ENCODE measurements at regions not wholly inside any gene's neighbourhood (a gene's known extent, or its start where the extent isn't known, plus 50 kb on each side); places are given as distances from the start of the nearest gene placed in this dataset.

- WGBS, 2 donors (ENCODE audit: low coverage in 1 of 2): 50 to 74% methylated on average over 3 to 5 of the region's 5 CpGs
- Histone ChIP-seq H3K4me1 (no peaks in the 10 kb centered on the region), H3K27ac (no peak overlapping the region), H3K9me3 (no peaks in the 10 kb centered on the region), H3K36me3 (no peaks in the 10 kb centered on the region), H3K4me3 (no peak overlapping the region), H3K27me3 (no peaks in the 10 kb centered on the region)
- intact Hi-C loops (cut with DNase I; ENCODE audit: low total_unique reads): loop anchor here (5.0 kb wide), 1 partner anchor 991 kb away; no protein-coding TSS in a partner anchor
- in situ Hi-C loops (cut with MboI; ENCODE audit: low pct_ligation_motif_present in 1 of 4, low pct_unique_long_range_greater_than_20kb in 1 of 4, low sequenced_read_pairs in 3 of 4): no loop called here
- no peak for TF ChIP-seq EP300 (IDR thresholded peaks at IDR 0.05; ENCODE audit: low read depth)
- no peak for TF ChIP-seq CTCF (IDR thresholded peaks at IDR 0.05)
- no peak for TF ChIP-seq POLR2AphosphoS5 (IDR thresholded peaks at IDR 0.05)
- no peak for DNase-seq
Measured at GRCh38 chr7:42733040-42733439, 178.8 kb downstream of the C7orf25 start.

GRCh38 chr7:42730586-42730985 lies 181.3 kb downstream of the C7orf25 start:
- no peaks in the 10 kb centered on the region for H3K9me3 ChIP-seq
- intact Hi-C loops (cut with DNase I; ENCODE audit: low total_unique reads) (loop anchor here (5.0 kb wide), 1 partner anchor 988 kb away; no protein-coding TSS in a partner anchor), in situ Hi-C loops (cut with MboI; ENCODE audit: low pct_ligation_motif_present in 1 of 4, low pct_unique_long_range_greater_than_20kb in 1 of 4, low sequenced_read_pairs in 3 of 4) (no loop called here)
- DNase-seq: no peak
- no peak overlapping the region for H3K27ac ChIP-seq
- no peaks in the 10 kb centered on the region for H3K27me3 ChIP-seq
- no peaks in the 10 kb centered on the region for H3K4me1 ChIP-seq
- no peak for TF ChIP-seq EP300 (IDR thresholded peaks at IDR 0.05; ENCODE audit: low read depth)
- TF ChIP-seq POLR2AphosphoS5 (IDR thresholded peaks at IDR 0.05): no peak
- TF ChIP-seq POLR2A (IDR thresholded peaks at IDR 0.05): no peak
- TF ChIP-seq CTCF (IDR thresholded peaks at IDR 0.05): no peak
- no peak overlapping the region for H3K4me3 ChIP-seq
- H3K36me3 ChIP-seq: no peaks in the 10 kb centered on the region
- WGBS, 2 donors (ENCODE audit: low coverage in 1 of 2): 56 to 64% methylated on average over 1 of the region's 1 CpG

- in situ Hi-C loops (cut with MboI; ENCODE audit: low pct_ligation_motif_present in 1 of 4, low pct_unique_long_range_greater_than_20kb in 1 of 4, low sequenced_read_pairs in 3 of 4): no loop called here
Measured at GRCh38 chr7:42729053-42729765, 182.7 kb downstream of the C7orf25 start.

GRCh38 chr7:42727451-42727850 lies 184.4 kb downstream of the C7orf25 start:
- Histone ChIP-seq H3K27ac (no peak overlapping the region), H3K9me3 (no peaks in the 10 kb centered on the region), H3K4me3 (no peak overlapping the region), H3K36me3 (no peaks in the 10 kb centered on the region), H3K27me3 (no peaks in the 10 kb centered on the region), H3K4me1 (no peaks in the 10 kb centered on the region)
- WGBS, 2 donors (ENCODE audit: low coverage in 1 of 2): 51 to 54% methylated on average over 2 of the region's 2 CpGs
- no peak for DNase-seq
- in situ Hi-C loops (cut with MboI; ENCODE audit: low pct_ligation_motif_present in 1 of 4, low pct_unique_long_range_greater_than_20kb in 1 of 4, low sequenced_read_pairs in 3 of 4) (no loop called here), intact Hi-C loops (cut with DNase I; ENCODE audit: low total_unique reads) (no loop called here)
- TF ChIP-seq POLR2A (IDR thresholded peaks at IDR 0.05) (no peak), EP300 (IDR thresholded peaks at IDR 0.05; ENCODE audit: low read depth) (no peak), CTCF (IDR thresholded peaks at IDR 0.05) (no peak), POLR2AphosphoS5 (IDR thresholded peaks at IDR 0.05) (no peak)

More at GRCh38 chr7:42729053-42729765, 182.7 kb downstream of the C7orf25 start:
- H3K36me3 ChIP-seq: no peaks in the 10 kb centered on the region
- intact Hi-C loops (cut with DNase I; ENCODE audit: low total_unique reads): no loop called here
- DNase-seq: no peak
- no peak overlapping the region for H3K27ac ChIP-seq
- TF ChIP-seq POLR2A (IDR thresholded peaks at IDR 0.05) (no peak), CTCF (IDR thresholded peaks at IDR 0.05) (no peak), POLR2AphosphoS5 (IDR thresholded peaks at IDR 0.05) (no peak), EP300 (IDR thresholded peaks at IDR 0.05; ENCODE audit: low read depth) (no peak)
- no peak overlapping the region for H3K4me3 ChIP-seq
- H3K9me3 ChIP-seq: no peaks in the 10 kb centered on the region
- no peaks in the 10 kb centered on the region for H3K4me1 ChIP-seq
- no peaks in the 10 kb centered on the region for H3K27me3 ChIP-seq

Data from transverse colon (tissue), 4 donors.